HCT116 (cell line): ENCODE measurements at regions not wholly inside any gene's neighbourhood (a gene's known extent, or its start where the extent isn't known, plus 50 kb on each side); places are given as distances from the start of the nearest gene placed in this dataset.

ENCODE experiments used
- ATAC-seq: fragments of 200-7000 bp; cut with Tn5 transposase; 2 replicates; pipeline ENCODE4 v1.9.1; 2020; ENCODE audit warnings: mild to moderate bottlenecking, moderate library complexity
- BruUV-seq: library from RNA; stranded (reverse); fragments of 400-500 nt; replicated peaks from 2 replicates; lab custom pipeline; 2021; lab: Mats Ljungman, UMichigan
- CTCF ChIA-PET: fragments of 300-600 bp; sonication (Branson Sonifier 250); formaldehyde crosslinking; loops from one replicate; lab custom pipeline; 2021; ENCODE audit warnings: antibody characterized with exemption; lab: Charles Lee
- POLR2A ChIA-PET: fragments of 300-600, 350-600 bp; sonication (Branson Sonifier 250); formaldehyde crosslinking; loops from one replicate; lab custom pipeline; 2021; ENCODE audit warnings: antibody characterized with exemption; lab: Charles Lee
- RAD21 ChIA-PET, 2 experiments: fragments of 300-600 bp; sonication (Branson Sonifier 250); formaldehyde crosslinking; loops; one replicate each; lab custom pipeline; 2023; ENCODE audit warnings: low total read pairs in 2 of 2; ENCODE audit not compliant: uncharacterized antibody in 2 of 2, unreplicated experiment in 2 of 2, low non-redundant PET in 1 of 2; lab: Charles Lee
- DNase-seq: peaks from one replicate; pipeline ENCODE4 v3.0.0-alpha.2; 2010; ENCODE audit warnings: low read depth, low spot score
- H2AFZ ChIP-seq: fragments of 200-600 bp; shearing (Covaris generic), sonication (generic); 2 replicates; pipeline ENCODE4 v1.6.1; 2017; ENCODE audit warnings: low read depth, mixed run types, mixed read lengths, antibody characterized with exemption, low read length; ENCODE audit not compliant: poor library complexity, severe bottlenecking
- H3K27ac ChIP-seq: 2 replicates; pipeline ENCODE4 v1.5.1; 2012; ENCODE audit warnings: low read depth, low read length
- H3K27me3 ChIP-seq: fragments of 200-600 bp; sonication (generic); 2 replicates; pipeline ENCODE4 v1.6.1; 2016; ENCODE audit warnings: mixed run types, low read length, mixed read lengths; ENCODE audit not compliant: insufficient read depth
- H3K36me3 ChIP-seq, 2 experiments: fragments of 200-500 bp in 1 of 2; fragments of 200-600 bp in 1 of 2; sonication (Bioruptor generic) in 1 of 2; sonication (generic) in 1 of 2; 2 replicates each; pipeline versions ENCODE4 v1.5.1 to v1.6.1; 2014 to 2016; ENCODE audit warnings: low read length in 2 of 2, inconsistent platforms in 1 of 2, mixed read lengths in 1 of 2, mixed run types in 1 of 2; ENCODE audit not compliant: insufficient read depth in 2 of 2, control insufficient read depth in 1 of 2
- H3K4me1 ChIP-seq, 2 experiments: fragments of 200-600 bp in 1 of 2; sonication (generic) in 1 of 2; 2 replicates each; pipeline versions ENCODE4 v1.5.1 to v1.6.1; 2012 to 2017; ENCODE audit warnings: low read length in 2 of 2, inconsistent platforms in 1 of 2, mild to moderate bottlenecking in 1 of 2, mixed read lengths in 1 of 2, mixed run types in 1 of 2, moderate library complexity in 1 of 2; ENCODE audit not compliant: insufficient read depth in 2 of 2, control insufficient read depth in 1 of 2
- H3K4me2 ChIP-seq: fragments of 200-600 bp; sonication (generic); 2 replicates; pipeline ENCODE4 v1.6.1; 2017; ENCODE audit warnings: mixed run types, low read length, mixed read lengths
- H3K4me3 ChIP-seq, 2 experiments: fragments of 200-600 bp in 1 of 2; sonication (generic) in 1 of 2; replicated peaks in 1 of 2; 2 replicates each; pipeline ENCODE4 v1.5.1; 2011 to 2016; ENCODE audit warnings: low read length in 2 of 2, control low read depth in 1 of 2, low read depth in 1 of 2, mild to moderate bottlenecking in 1 of 2, mixed read lengths in 1 of 2, mixed run types in 1 of 2
- H3K79me2 ChIP-seq: fragments of 200-600 bp; sonication (generic); 2 replicates; pipeline ENCODE4 v1.6.1; 2017; ENCODE audit warnings: mild to moderate bottlenecking, mixed run types, low read length, moderate library complexity, mixed read lengths; ENCODE audit not compliant: insufficient read depth
- H3K9ac ChIP-seq: fragments of 200-600 bp; sonication (generic); 2 replicates; pipeline ENCODE4 v1.6.1; 2016; ENCODE audit warnings: low read length, mixed read lengths
- H3K9me2 ChIP-seq: fragments of 200-600 bp; sonication (generic), shearing (Covaris generic); 2 replicates; pipeline ENCODE4 v1.6.1; 2017; ENCODE audit warnings: mixed run types, mild to moderate bottlenecking, moderate library complexity; ENCODE audit not compliant: insufficient read depth
- H3K9me3 ChIP-seq, 2 experiments: fragments of 200-500 bp in 1 of 2; fragments of 200-600 bp in 1 of 2; sonication (Bioruptor generic) in 1 of 2; sonication (generic) in 1 of 2; 2 replicates each; pipeline ENCODE4 v1.6.1; 2014 to 2017; ENCODE audit warnings: low read length in 2 of 2, mixed read lengths in 2 of 2, inconsistent platforms in 1 of 2, low read depth in 1 of 2, mild to moderate bottlenecking in 1 of 2, mixed run types in 1 of 2, moderate library complexity in 1 of 2; ENCODE audit not compliant: control insufficient read depth in 1 of 2, insufficient read depth in 1 of 2
- H4K20me1 ChIP-seq: fragments of 200-600 bp; sonication (generic), shearing (Covaris generic); 2 replicates; pipeline ENCODE4 v1.6.1; 2017; ENCODE audit warnings: mixed run types, mild to moderate bottlenecking, moderate library complexity; ENCODE audit not compliant: insufficient read depth
- CBX3 ChIP-seq: IDR thresholded peaks from 2 replicates; pipeline ENCODE4 v1.6.1; 2012; ENCODE audit warnings: low read depth
- CTCF ChIP-seq, 3 experiments: fragments of 200-600 bp in 1 of 3; sonication (generic) in 1 of 3; IDR thresholded peaks in 2 of 3; conservative IDR thresholded peaks in 1 of 3; 2 replicates each; pipeline ENCODE4 v1.5.1; 2012 to 2017; ENCODE audit warnings: low read depth in 2 of 3, low read length in 2 of 3, antibody characterized with exemption in 1 of 3, borderline replicate concordance in 1 of 3, control low read depth in 1 of 3, mild to moderate bottlenecking in 1 of 3, mixed read lengths in 1 of 3, mixed run types in 1 of 3, moderate library complexity in 1 of 3; ENCODE audit not compliant: insufficient read depth in 1 of 3
- EGR1 ChIP-seq: IDR thresholded peaks from 2 replicates; pipeline ENCODE4 v1.6.1; 2012; ENCODE audit warnings: low read depth
- EZH2phosphoT487 ChIP-seq: fragments of 200-600 bp; IDR thresholded peaks from 2 replicates; pipeline ENCODE4 v1.6.1; 2018; ENCODE audit warnings: antibody characterized with exemption, borderline replicate concordance
- FOSL1 ChIP-seq: IDR thresholded peaks from 2 replicates; pipeline ENCODE4 v1.6.1; 2012; ENCODE audit warnings: low read depth
- JUND ChIP-seq: IDR thresholded peaks from 2 replicates; pipeline ENCODE4 v1.6.1; 2012
- MAX ChIP-seq: IDR thresholded peaks from 2 replicates; pipeline ENCODE4 v1.6.1; 2012
- POLR2A ChIP-seq: IDR thresholded peaks from 2 replicates; pipeline ENCODE4 v1.7.0; 2011; ENCODE audit warnings: borderline replicate concordance; ENCODE audit not compliant: insufficient read depth, insufficient read length; ENCODE audit errors: extremely low read depth
- RAD21 ChIP-seq: IDR thresholded peaks from 2 replicates; pipeline ENCODE4 v1.6.1; 2012; ENCODE audit warnings: low read depth, mild to moderate bottlenecking
- REST ChIP-seq: IDR thresholded peaks from 2 replicates; pipeline ENCODE4 v1.6.1; 2012; ENCODE audit warnings: low read depth
- SIN3A ChIP-seq: IDR thresholded peaks from 2 replicates; pipeline ENCODE4 v1.6.1; 2012; ENCODE audit warnings: low read depth
- ZBTB33 ChIP-seq: IDR thresholded peaks from 2 replicates; pipeline ENCODE4 v1.6.1; 2011; ENCODE audit warnings: mild to moderate bottlenecking, low read length, moderate library complexity; ENCODE audit not compliant: insufficient replicate concordance; ENCODE audit errors: extremely low read depth
- intact Hi-C: fragments of 100-400 bp; cut with micrococcal nuclease; formaldehyde crosslinking; loops from 2 replicates; pipeline ENCODE4 v1.10.0; 2022

- TF ChIP-seq REST (no peak), EGR1 (no peak), ZBTB33 (no peak), POLR2A (no peak)
Observed at GRCh38 chr13:78410847-78411246, 192.5 kb downstream of the POU4F1 start (continued).

GRCh38 chr13:78410164-78410563 lies 193.2 kb downstream of the POU4F1 start:
- ChIA-PET POLR2A (no interaction called here), RAD21 (no interaction called here)
- no peaks in the 10 kb centered on the region for H3K79me2 ChIP-seq
- H3K4me2 ChIP-seq: no peak overlapping the region
- no peak for DNase-seq
- no peak overlapping the region for H2AFZ ChIP-seq
- no peaks in the 10 kb centered on the region for H3K4me1 ChIP-seq
- no peak overlapping the region for H3K4me3 ChIP-seq
- no peaks in the 10 kb centered on the region for H3K36me3 ChIP-seq
- intact Hi-C loops: no loop called here
- H3K27me3 ChIP-seq: no peaks in the 10 kb centered on the region
- TF ChIP-seq FOSL1 (no peak), RAD21 (no peak), JUND (no peak), CBX3 (no peak), EZH2phosphoT487 (no peak), ZBTB33 (no peak), SIN3A (no peak), POLR2A (no peak), MAX (no peak), EGR1 (no peak), CTCF (IDR thresholded peaks at IDR 0.05 in 2 of 3, conservative IDR thresholded peaks at IDR 0.05 in 1 of 3; ENCODE audit: borderline replicate concordance in 1 of 3, insufficient read depth in 1 of 3, low read depth in 2 of 3, low read length in 2 of 3) (no peak)
- TF ChIP-seq, all 23 proteins: peak for 0
- no peaks in the 10 kb centered on the region for H3K9me2 ChIP-seq
- H3K27ac ChIP-seq: no peak overlapping the region
- H3K9me3 ChIP-seq: 0 out of 4 replicates have a peak, but pooled peaks cover 0 to 3% of the 10 kb centered on the region in 2 experiments
- no TSS peak for BruUV-seq
- CTCF ChIA-PET: no interaction called here
- no peaks in the 10 kb centered on the region for H4K20me1 ChIP-seq
- no peak for ATAC-seq
- H3K9ac ChIP-seq: no peak overlapping the region
